22Rv1 (cell line): ENCODE measurements at regions not wholly inside any gene's neighbourhood (a gene's known extent, or its start where the extent isn't known, plus 50 kb on each side); places are given as distances from the start of the nearest gene placed in this dataset.
"Not testable (repeated sequence)": the region's sequence is repeated elsewhere in the genome, so short reads cannot be mapped to it uniquely, and the experiment has no call there.

Experiments
- H3K27ac ChIP-seq: fragments of 450-650 bp; 2 replicates; pipeline ENCODE4 v1.5.1; 2017
- ZFX ChIP-seq: fragments of 450-650 bp; IDR thresholded peaks from 2 replicates; pipeline ENCODE4 v1.6.1; 2017; ENCODE audit warnings: antibody characterized with exemption, borderline replicate concordance
- TF ChIP-seq, protein P1 (sequence below): fragments of 450-650 bp; IDR thresholded peaks from 2 replicates; pipeline ENCODE4 v1.5.1; 2017; ENCODE audit warnings: mild to moderate bottlenecking

- TF ChIP-seq ZFX = no peak
- TF ChIP-seq, protein P1, sequence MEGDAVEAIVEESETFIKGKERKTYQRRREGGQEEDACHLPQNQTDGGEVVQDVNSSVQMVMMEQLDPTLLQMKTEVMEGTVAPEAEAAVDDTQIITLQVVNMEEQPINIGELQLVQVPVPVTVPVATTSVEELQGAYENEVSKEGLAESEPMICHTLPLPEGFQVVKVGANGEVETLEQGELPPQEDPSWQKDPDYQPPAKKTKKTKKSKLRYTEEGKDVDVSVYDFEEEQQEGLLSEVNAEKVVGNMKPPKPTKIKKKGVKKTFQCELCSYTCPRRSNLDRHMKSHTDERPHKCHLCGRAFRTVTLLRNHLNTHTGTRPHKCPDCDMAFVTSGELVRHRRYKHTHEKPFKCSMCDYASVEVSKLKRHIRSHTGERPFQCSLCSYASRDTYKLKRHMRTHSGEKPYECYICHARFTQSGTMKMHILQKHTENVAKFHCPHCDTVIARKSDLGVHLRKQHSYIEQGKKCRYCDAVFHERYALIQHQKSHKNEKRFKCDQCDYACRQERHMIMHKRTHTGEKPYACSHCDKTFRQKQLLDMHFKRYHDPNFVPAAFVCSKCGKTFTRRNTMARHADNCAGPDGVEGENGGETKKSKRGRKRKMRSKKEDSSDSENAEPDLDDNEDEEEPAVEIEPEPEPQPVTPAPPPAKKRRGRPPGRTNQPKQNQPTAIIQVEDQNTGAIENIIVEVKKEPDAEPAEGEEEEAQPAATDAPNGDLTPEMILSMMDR = no peak
- no peak overlapping the region for H3K27ac ChIP-seq
These were observed 1178.4 kb upstream of the ATXN8OS start for GRCh38 chr13:68929075-68929745.

- no peak overlapping the region for H3K27ac ChIP-seq
- TF ChIP-seq, protein P1 = peak; percentile 86
- TF ChIP-seq ZFX = no peak
These were observed 1180.1 kb upstream of the ATXN8OS start for GRCh38 chr13:68927387-68928026.

DNA sequence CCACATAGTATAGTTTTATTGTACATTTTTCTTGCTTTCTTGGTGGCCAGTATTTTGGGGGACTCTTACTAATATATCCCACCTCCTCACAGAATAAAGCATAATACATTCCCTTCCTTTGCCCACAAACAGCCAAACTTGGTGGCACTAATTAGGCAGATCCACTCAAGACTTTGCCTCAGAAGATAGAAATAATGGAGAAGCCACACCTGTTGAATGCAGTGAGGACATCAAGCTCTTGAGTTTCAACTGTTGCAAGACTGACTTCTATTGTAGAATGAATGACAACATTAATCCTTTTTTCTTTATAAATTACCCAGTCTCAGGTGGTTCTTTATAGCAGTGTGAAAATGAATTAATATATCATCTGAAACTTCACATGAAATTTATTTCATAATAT, 1183.6 kb upstream of the ATXN8OS start:
- TF ChIP-seq ZFX = no peak
- TF ChIP-seq, protein P1 = no peak
- no peak overlapping the region for H3K27ac ChIP-seq

- H3K27ac ChIP-seq = no peak overlapping the region
- no peak for TF ChIP-seq ZFX
- TF ChIP-seq, protein P1 = no peak
These were observed 1198.7 kb upstream of the ATXN8OS start for GRCh38 chr13:68908879-68909278.

DNA sequence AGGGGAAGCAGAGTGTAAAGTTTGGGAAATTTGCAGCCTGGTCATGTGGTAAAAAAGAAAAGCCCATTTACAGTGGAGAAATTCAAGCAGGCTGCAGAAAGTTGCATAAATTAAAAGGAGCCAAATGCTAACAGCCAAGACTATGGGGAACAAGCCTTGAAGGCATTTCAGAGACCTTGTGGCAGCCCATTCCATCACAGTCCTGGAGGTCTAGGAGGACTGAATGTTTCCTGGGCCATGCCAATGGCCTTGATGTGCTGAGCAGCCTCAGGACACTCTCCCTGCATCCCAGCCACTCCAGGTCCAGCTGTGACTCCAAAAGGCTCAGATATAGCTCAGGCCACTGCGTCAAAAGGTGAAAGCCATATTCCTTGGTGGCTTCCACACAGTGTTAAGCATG, 1202.4 kb upstream of the ATXN8OS start:
- no peak overlapping the region for H3K27ac ChIP-seq
- TF ChIP-seq, protein P1 = no peak
- no peak for TF ChIP-seq ZFX

DNA sequence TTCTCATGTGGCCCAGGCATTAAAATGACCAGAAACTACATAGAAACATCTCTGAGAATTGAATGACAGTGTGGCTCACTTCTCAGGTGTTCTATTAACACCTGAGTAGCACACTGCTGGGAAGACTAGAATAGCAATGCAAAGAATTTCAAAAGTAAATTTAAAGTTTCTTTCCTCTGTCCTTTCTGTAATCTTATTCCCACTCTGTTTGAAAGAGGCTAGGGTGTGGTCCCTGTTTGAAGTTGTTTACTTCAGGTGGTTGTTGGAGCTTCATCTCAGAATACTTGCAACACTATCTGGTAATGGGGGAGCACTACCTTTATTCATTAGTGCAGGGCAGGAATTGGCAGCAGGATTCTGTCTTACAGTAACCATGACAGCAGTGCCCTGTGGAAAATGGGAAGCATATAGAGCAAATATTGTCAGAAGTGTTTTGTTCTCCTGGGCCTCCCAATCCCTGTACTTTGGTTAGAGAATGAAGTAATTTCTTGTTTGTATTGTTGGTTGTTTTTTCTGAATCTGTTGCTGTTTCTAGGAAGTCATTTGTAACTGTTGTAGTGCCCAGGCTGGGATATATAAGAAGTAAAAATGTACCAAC, 1210.2 kb upstream of the ATXN8OS start:
- TF ChIP-seq, protein P1 = no peak
- TF ChIP-seq ZFX = no peak
- no peak overlapping the region for H3K27ac ChIP-seq

DNA sequence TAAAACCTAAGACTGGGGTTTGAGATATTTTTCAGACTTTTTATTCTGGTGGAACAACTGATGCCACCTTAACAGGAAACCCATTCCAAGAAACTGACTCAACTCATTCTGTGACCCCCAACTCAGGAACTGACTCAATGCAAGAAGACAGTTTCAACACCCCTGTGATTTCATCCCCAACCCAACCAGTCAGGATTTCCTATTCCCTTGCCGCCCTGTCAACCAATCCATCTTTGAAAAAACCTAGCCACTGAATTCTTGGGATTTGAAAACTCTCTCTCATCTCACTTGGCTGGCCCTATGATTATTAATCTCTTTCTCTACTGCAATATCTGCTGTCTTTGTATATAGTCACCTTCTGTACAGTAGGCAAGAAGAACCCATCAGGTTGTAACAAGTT, 1211.9 kb upstream of the ATXN8OS start:
- TF ChIP-seq, protein P1 = no peak
- no peak for TF ChIP-seq ZFX
- H3K27ac ChIP-seq = no peak overlapping the region

DNA sequence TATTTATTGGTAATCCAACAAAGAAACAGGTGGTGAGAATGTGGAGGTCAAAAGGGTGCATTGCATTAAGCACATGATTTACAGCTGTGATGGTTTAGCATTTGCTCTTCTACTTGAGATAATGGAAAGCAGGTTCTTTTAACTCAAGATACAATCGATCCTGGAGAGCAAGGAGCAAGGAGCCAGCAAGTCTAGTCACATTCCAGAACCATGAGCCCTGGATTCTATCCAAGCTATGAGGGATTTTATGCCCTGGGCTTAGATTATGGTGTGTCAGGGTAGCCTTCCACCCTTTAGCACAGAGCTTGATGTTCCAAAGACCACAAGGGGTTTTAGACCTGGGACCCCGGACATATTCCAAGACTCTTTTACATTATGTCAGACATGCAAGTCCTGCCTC, 1213.9 kb upstream of the ATXN8OS start:
- not testable (repeated sequence) for H3K27ac ChIP-seq

DNA sequence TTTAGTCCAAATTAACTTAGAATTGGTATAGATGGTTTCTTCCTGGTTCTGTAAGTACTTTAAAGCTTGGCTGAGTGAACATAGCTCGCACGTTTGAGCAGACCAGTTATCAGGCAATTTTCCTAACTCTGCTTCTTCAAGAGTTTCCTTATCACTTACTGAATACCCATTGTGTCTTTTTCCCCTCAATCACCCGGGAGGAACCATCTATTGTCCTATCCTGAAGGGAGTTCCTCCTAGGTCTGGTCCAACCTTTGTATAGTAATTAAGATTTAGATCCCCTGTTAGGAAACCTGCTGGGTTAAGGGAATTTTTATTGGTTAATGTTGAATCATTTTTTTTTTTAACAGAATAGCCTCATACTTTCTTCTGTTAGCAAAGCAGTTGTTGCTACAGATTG, 1215.0 kb upstream of the ATXN8OS start:
- H3K27ac ChIP-seq = not testable (repeated sequence)

DNA sequence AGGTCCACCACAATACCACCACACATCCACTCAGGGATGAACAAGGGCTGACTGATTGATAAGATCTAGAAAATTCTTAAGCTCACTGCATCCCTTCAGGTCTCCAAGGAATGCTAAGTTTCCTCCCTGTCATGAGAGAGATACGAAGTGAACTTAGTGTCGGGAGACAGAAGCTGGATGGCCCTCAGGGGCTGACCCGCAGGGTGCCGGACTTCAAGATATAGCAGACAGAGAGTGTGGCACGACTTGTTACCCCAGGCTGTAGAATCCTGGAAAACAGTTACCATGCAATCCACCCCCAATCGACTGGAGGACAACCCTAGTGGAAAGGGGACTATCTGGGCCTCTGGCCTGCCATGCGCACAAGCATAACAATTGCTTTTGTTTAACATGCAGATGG, 1217.5 kb upstream of the ATXN8OS start:
- not testable (repeated sequence) for H3K27ac ChIP-seq
